ENCODE measurements at regions not wholly inside any gene's neighbourhood (a gene's known extent, or its start where the extent isn't known, plus 50 kb on each side); places are given as distances from the start of the nearest gene placed in this dataset.

- TF ChIP-seq CTCF (optimal IDR thresholded peaks at IDR 0.05 in 1 of 3, IDR thresholded peaks at IDR 0.05 in 1 of 3, conservative IDR thresholded peaks at IDR 0.05 in 1 of 3; ENCODE audit: extremely low read depth in 1 of 3, insufficient read depth in 2 of 3, low read length in 3 of 3) (no peak), EZH2 (IDR thresholded peaks at IDR 0.05; ENCODE audit: low read length) (no peak)
Measured at GRCh38 chr1:234823191-234824176, 213.5 kb upstream of the IRF2BP2 start.
